Esophagus squamous epithelium (tissue), 5 donors: ENCODE measurements at regions not wholly inside any gene's neighbourhood (a gene's known extent, or its start where the extent isn't known, plus 50 kb on each side); places are given as distances from the start of the nearest gene placed in this dataset.
"Not testable (repeated sequence)": the region's sequence is repeated elsewhere in the genome, so short reads cannot be mapped to it uniquely, and the experiment has no call there.

Source experiments
- DNase-seq: peaks from one replicate; lab custom pipeline; 2025; lab: John Stamatoyannopoulos, UW
- H3K27ac ChIP-seq, 4 donors: fragments of 200-600 bp; sonication (generic); one replicate each; pipeline ENCODE4 v1.5.1; 2016 to 2019; ENCODE audit warnings: mild to moderate bottlenecking in 1 of 4
- H3K27me3 ChIP-seq, 4 donors: fragments of 200-600 bp; sonication (generic); 1 replicate in 3 of 4; 2 replicates in 1 of 4; pipeline versions ENCODE4 v1.5.1 to v1.6.0; 2017 to 2021; ENCODE audit warnings: antibody characterized with exemption in 1 of 4
- H3K36me3 ChIP-seq, 3 donors: fragments of 200-600 bp; sonication (generic); one replicate each; pipeline ENCODE4 v1.5.1; 2016 to 2019
- H3K4me1 ChIP-seq, 3 donors: fragments of 200-600 bp; sonication (generic); one replicate each; pipeline ENCODE4 v1.5.1; 2017 to 2019
- H3K4me3 ChIP-seq, 4 donors: fragments of 200-600 bp; sonication (generic); 1 replicate in 3 of 4; 2 replicates in 1 of 4; pipeline ENCODE4 v1.5.1; 2016 to 2019; ENCODE audit warnings: mild to moderate bottlenecking in 2 of 4, moderate library complexity in 1 of 4
- H3K9me3 ChIP-seq, 3 donors: fragments of 200-600 bp; sonication (generic); one replicate each; pipeline ENCODE4 v1.5.1; 2016 to 2019
- CTCF ChIP-seq, 6 experiments: fragments of 450-650 bp in 4 of 6; fragments of 200-600 bp in 2 of 6; sonication (generic) in 2 of 6; IDR thresholded peaks; one replicate each; pipeline ENCODE4 v1.5.1; 2016 to 2019; ENCODE audit warnings: antibody characterized with exemption in 6 of 6, mild to moderate bottlenecking in 4 of 6, moderate library complexity in 4 of 6
- POLR2A ChIP-seq, 4 donors: fragments of 450-650 bp; IDR thresholded peaks; one replicate each; pipeline ENCODE4 v1.6.1; 2017; ENCODE audit warnings: antibody characterized with exemption in 4 of 4, mild to moderate bottlenecking in 4 of 4, moderate library complexity in 3 of 4
- WGBS, 2 donors: methylation state at CpG; one replicate each; pipeline ENCODE4 v1.1.5; 2018; 5-methylcytosine and 5-hydroxymethylcytosine counted together
- intact Hi-C: fragments of 100-400 bp; cut with DNase I; formaldehyde crosslinking; loops from one replicate; pipeline ENCODE4 v1.15.0; 2022
- donor health status: DM: yes; HTN: yes; CAD: no.

- 0 to 36% methylated on average over 1 of the region's 1 CpG for WGBS, 2 donors
- TF ChIP-seq POLR2A (IDR thresholded peaks at IDR 0.05): no peak
- TF ChIP-seq CTCF (IDR thresholded peaks at IDR 0.05): no peak
- H3K27ac ChIP-seq: no peak overlapping the region
- peaks cover 0 to 12% (median 8%) of the 10 kb centered on the region in 3 donors for H3K4me1 ChIP-seq
- H3K4me3 ChIP-seq: no peak overlapping the region
- H3K9me3 ChIP-seq: no peaks in the 10 kb centered on the region
- no peaks in the 10 kb centered on the region for H3K27me3 ChIP-seq
- intact Hi-C loops: no loop called here
- H3K36me3 ChIP-seq: no peaks in the 10 kb centered on the region
- no peak for DNase-seq
These were observed 85.0 kb upstream of the CPEB2 start for GRCh38 chr4:14917298-14917633.

GRCh38 chr4:14918336-14918735, 83.9 kb upstream of the CPEB2 start:
- 54 to 63% methylated on average over 3 of the region's 4 CpGs for WGBS, 2 donors
- TF ChIP-seq POLR2A (IDR thresholded peaks at IDR 0.05): no peak

GRCh38 chr4:14919785-14920184, 82.5 kb upstream of the CPEB2 start:
- H3K27ac ChIP-seq: no peak overlapping the region
- WGBS, 2 donors: 95 to 96% methylated on average over 2 to 7 of the region's 7 CpGs
- TF ChIP-seq CTCF (IDR thresholded peaks at IDR 0.05): no peak
- no peaks in the 10 kb centered on the region for H3K36me3 ChIP-seq
- peaks cover 0 to 12% (median 8%) of the 10 kb centered on the region in 3 donors for H3K4me1 ChIP-seq
- no peaks in the 10 kb centered on the region for H3K27me3 ChIP-seq
- intact Hi-C loops: no loop called here
- H3K9me3 ChIP-seq: no peaks in the 10 kb centered on the region
- H3K4me3 ChIP-seq: no peak overlapping the region
- DNase-seq: no peak

More at GRCh38 chr4:14918336-14918735, 83.9 kb upstream of the CPEB2 start:
- intact Hi-C loops: no loop called here
- no peaks in the 10 kb centered on the region for H3K9me3 ChIP-seq
- no peaks in the 10 kb centered on the region for H3K27me3 ChIP-seq
- peaks cover 0 to 12% (median 8%) of the 10 kb centered on the region in 3 donors for H3K4me1 ChIP-seq
- no peaks in the 10 kb centered on the region for H3K36me3 ChIP-seq
- DNase-seq: no peak
- H3K27ac ChIP-seq: no peak overlapping the region
- H3K4me3 ChIP-seq: no peak overlapping the region

- Histone ChIP-seq H3K36me3 (no peaks in the 10 kb centered on the region), H3K4me1 (peaks cover 0 to 12% (median 8%) of the 10 kb centered on the region in 3 donors), H3K27ac (no peak overlapping the region), H3K4me3 (no peak overlapping the region), H3K27me3 (no peaks in the 10 kb centered on the region), H3K9me3 (no peaks in the 10 kb centered on the region)
- TF ChIP-seq POLR2A (IDR thresholded peaks at IDR 0.05) (no peak), CTCF (IDR thresholded peaks at IDR 0.05) (no peak)
- no peak for DNase-seq
- intact Hi-C loops: no loop called here
- WGBS, 2 donors: 74 to 78% methylated on average over 3 of the region's 3 CpGs
These were observed 82.0 kb upstream of the CPEB2 start for GRCh38 chr4:14920237-14920636.

GRCh38 chr4:14920759-14921320, 81.4 kb upstream of the CPEB2 start:
- Histone ChIP-seq H3K36me3 (no peaks in the 10 kb centered on the region), H3K4me3 (no peak overlapping the region), H3K4me1 (peaks cover 0 to 12% (median 8%) of the 10 kb centered on the region in 3 donors), H3K27me3 (no peaks in the 10 kb centered on the region), H3K9me3 (no peaks in the 10 kb centered on the region), H3K27ac (no peak overlapping the region)
- intact Hi-C loops: no loop called here
- 96 to 98% methylated on average over 3 of the region's 3 CpGs for WGBS, 2 donors
- TF ChIP-seq POLR2A (IDR thresholded peaks at IDR 0.05) (no peak), CTCF (IDR thresholded peaks at IDR 0.05) (no peak)
- no peak for DNase-seq

- intact Hi-C loops, H3K4me3 ChIP-seq, H3K36me3 ChIP-seq, H3K4me1 ChIP-seq, DNase-seq, H3K27ac ChIP-seq, H3K9me3 ChIP-seq, H3K27me3 ChIP-seq: not testable (repeated sequence)
- 63 to 82% methylated on average over 2 of the region's 2 CpGs for WGBS, 2 donors
These were observed 80.5 kb upstream of the CPEB2 start for GRCh38 chr4:14921781-14922180.
